WTC11 (cell line): ENCODE measurements at regions not wholly inside any gene's neighbourhood (a gene's known extent, or its start where the extent isn't known, plus 50 kb on each side); places are given as distances from the start of the nearest gene placed in this dataset.

Source experiments
- ATAC-seq: fragments of 200-7000 bp; cut with Tn5 transposase; 2 replicates; pipeline ENCODE4 v1.10.0; 2021; ENCODE audit warnings: mild to moderate bottlenecking, moderate library complexity
- CTCF ChIA-PET: fragments of 300-600 bp; sonication (Branson Sonifier 250); formaldehyde crosslinking; loops from one replicate; lab custom pipeline; 2021; ENCODE audit warnings: antibody characterized with exemption; lab: Charles Lee
- POLR2A ChIA-PET: fragments of 350-600 bp; sonication (Branson Sonifier 250); formaldehyde crosslinking; loops from one replicate; lab custom pipeline; 2021; ENCODE audit warnings: antibody characterized with exemption; lab: Charles Lee
- DNase-seq: peaks from one replicate; pipeline ENCODE4 v3.0.0; 2021; ENCODE audit warnings: low spot score
- H3K27ac Mint-ChIP-seq: 2 replicates; pipeline ENCODE4 v1.8.0; 2021; ENCODE audit warnings: mixed read lengths
- H3K27me3 Mint-ChIP-seq: 2 replicates; pipeline ENCODE4 v1.8.0; 2021; ENCODE audit warnings: low read depth, mild to moderate bottlenecking, moderate library complexity, mixed read lengths
- H3K36me3 Mint-ChIP-seq: 2 replicates; pipeline ENCODE4 v1.8.0; 2021; ENCODE audit warnings: mixed read lengths
- H3K4me1 Mint-ChIP-seq: 2 replicates; pipeline ENCODE4 v1.8.0; 2022; ENCODE audit warnings: mixed read lengths
- H3K4me3 Mint-ChIP-seq: 2 replicates; pipeline ENCODE4 v1.8.0; 2021; ENCODE audit warnings: mild to moderate bottlenecking, moderate library complexity, mixed read lengths
- H3K9me3 Mint-ChIP-seq: 2 replicates; pipeline ENCODE4 v1.8.0; 2021; ENCODE audit warnings: mixed read lengths
- ESRRA ChIP-seq: sonication (generic); formaldehyde crosslinking; IDR thresholded peaks from 2 replicates; pipeline ENCODE4 v1.8.1; 2022; ENCODE audit warnings: mild to moderate bottlenecking, missing genetic modification reagents, borderline replicate concordance
- GRHL2 ChIP-seq: fragments of 250-450 bp; sonication (Bioruptor Pico); IDR thresholded peaks from 2 replicates; pipeline ENCODE4 v1.8.0; 2022; ENCODE audit warnings: mild to moderate bottlenecking, moderate library complexity; ENCODE audit not compliant: insufficient replicate concordance, severe bottlenecking
- NFYB ChIP-seq: sonication (generic); formaldehyde crosslinking; conservative IDR thresholded peaks from 2 replicates; pipeline ENCODE4 v1.8.0; 2022; ENCODE audit warnings: low read depth, missing genetic modification reagents
- NR1H2 ChIP-seq: sonication (generic); formaldehyde crosslinking; IDR thresholded peaks from 2 replicates; pipeline ENCODE4 v1.9.0; 2021; ENCODE audit warnings: mild to moderate bottlenecking, moderate library complexity, missing genetic modification reagents
- NR3C1 ChIP-seq: sonication (generic); formaldehyde crosslinking; conservative IDR thresholded peaks from 2 replicates; pipeline ENCODE4 v1.8.1; 2023; ENCODE audit warnings: low read depth, mild to moderate bottlenecking, missing genetic modification reagents
- RORB ChIP-seq: fragments of 250-450 bp; sonication (Bioruptor Pico); IDR thresholded peaks from 2 replicates; pipeline ENCODE4 v1.9.0; 2021; ENCODE audit warnings: mild to moderate bottlenecking
- SP1 ChIP-seq: sonication (generic); formaldehyde crosslinking; conservative IDR thresholded peaks from 2 replicates; pipeline ENCODE4 v1.8.1; 2022; ENCODE audit warnings: missing genetic modification reagents
- TCF7 ChIP-seq: sonication (generic); formaldehyde crosslinking; IDR thresholded peaks from 2 replicates; pipeline ENCODE4 v1.8.0; 2022; ENCODE audit warnings: mild to moderate bottlenecking, low read depth, missing genetic modification reagents, moderate library complexity
- ZNF317 ChIP-seq: sonication (generic); formaldehyde crosslinking; IDR thresholded peaks from 2 replicates; pipeline ENCODE4 v1.8.1; 2023; ENCODE audit warnings: low read depth, mild to moderate bottlenecking, moderate library complexity, missing genetic modification reagents, borderline replicate concordance
- ZNF423 ChIP-seq: fragments of 250-450 bp; sonication (Bioruptor Pico); IDR thresholded peaks from 2 replicates; pipeline ENCODE4 v2.1.2; 2022; ENCODE audit warnings: mild to moderate bottlenecking, moderate library complexity
- ZNF425 ChIP-seq: fragments of 250-450 bp; sonication (Bioruptor Pico); conservative IDR thresholded peaks from 2 replicates; pipeline ENCODE4 v1.9.0; 2021; ENCODE audit warnings: mild to moderate bottlenecking
- ZNF512 ChIP-seq: sonication (generic); formaldehyde crosslinking; IDR thresholded peaks from 2 replicates; pipeline ENCODE4 v1.8.1; 2022; ENCODE audit warnings: missing genetic modification reagents, borderline replicate concordance
- TF ChIP-seq, protein P1 (sequence below): sonication (generic); formaldehyde crosslinking; IDR thresholded peaks from 2 replicates; pipeline ENCODE4 v1.8.0; 2023; ENCODE audit warnings: missing genetic modification reagents
- TF ChIP-seq, protein P2 (sequence below): sonication (generic); formaldehyde crosslinking; IDR thresholded peaks from 2 replicates; pipeline ENCODE4 v1.8.0; 2022; ENCODE audit warnings: mild to moderate bottlenecking, missing genetic modification reagents
- TF ChIP-seq, protein P3 (sequence below): sonication (generic); formaldehyde crosslinking; IDR thresholded peaks from 2 replicates; pipeline ENCODE4 v1.8.0; 2022; ENCODE audit warnings: mild to moderate bottlenecking, missing genetic modification reagents
- TF ChIP-seq, protein P4 (sequence below): sonication (generic); formaldehyde crosslinking; conservative IDR thresholded peaks from 2 replicates; pipeline ENCODE4 v1.8.1; 2022; ENCODE audit warnings: mild to moderate bottlenecking, missing genetic modification reagents
- TF ChIP-seq, protein P5 (sequence below): sonication (generic); formaldehyde crosslinking; IDR thresholded peaks from 2 replicates; pipeline ENCODE4 v1.8.0; 2023; ENCODE audit warnings: missing genetic modification reagents, mild to moderate bottlenecking, borderline replicate concordance
- TF ChIP-seq, protein P6 (sequence below): fragments of 250-450 bp; sonication (Bioruptor Pico); IDR thresholded peaks from 2 replicates; pipeline ENCODE4 v1.8.0; 2021; ENCODE audit warnings: mild to moderate bottlenecking

DNA sequence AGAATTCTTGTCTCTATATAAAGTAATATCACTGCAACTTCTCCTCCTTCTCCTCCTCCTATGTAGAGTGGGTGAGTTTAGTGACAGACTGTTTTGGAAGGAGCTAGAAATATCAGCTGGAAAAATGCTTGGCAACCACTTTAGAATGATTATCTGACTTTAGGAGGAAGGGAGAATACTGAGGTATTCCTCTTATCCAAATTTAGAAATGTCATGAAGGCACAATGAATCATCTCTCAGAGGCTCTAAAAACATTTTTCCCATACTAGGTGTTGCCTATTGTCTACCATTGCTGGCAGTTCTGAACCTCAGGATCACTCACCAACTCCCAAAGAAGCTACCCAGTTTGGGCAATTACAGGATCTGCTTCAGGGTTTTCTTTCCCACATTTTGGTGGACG, 306.6 kb upstream of the ATP2B1 start:
- no peak for TF ChIP-seq ESRRA (CRISPR knock-in tag)
- no peak for TF ChIP-seq ZNF425 (CRISPR knock-in tag)
- TF ChIP-seq, protein P1, sequence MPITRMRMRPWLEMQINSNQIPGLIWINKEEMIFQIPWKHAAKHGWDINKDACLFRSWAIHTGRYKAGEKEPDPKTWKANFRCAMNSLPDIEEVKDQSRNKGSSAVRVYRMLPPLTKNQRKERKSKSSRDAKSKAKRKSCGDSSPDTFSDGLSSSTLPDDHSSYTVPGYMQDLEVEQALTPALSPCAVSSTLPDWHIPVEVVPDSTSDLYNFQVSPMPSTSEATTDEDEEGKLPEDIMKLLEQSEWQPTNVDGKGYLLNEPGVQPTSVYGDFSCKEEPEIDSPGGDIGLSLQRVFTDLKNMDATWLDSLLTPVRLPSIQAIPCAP (CRISPR knock-in tag), result no peak
- TF ChIP-seq NFYB (CRISPR knock-in tag), result no peak
- TF ChIP-seq ZNF512 (CRISPR knock-in tag), result no peak
- no peak for TF ChIP-seq ZNF423 (CRISPR knock-in tag)
- TF ChIP-seq ZNF317 (CRISPR knock-in tag), result no peak
- no peak for TF ChIP-seq RORB (CRISPR knock-in tag)
- no peak for TF ChIP-seq NR1H2 (CRISPR knock-in tag)
- Mint-ChIP-seq H3K27ac (no peak overlapping the region), H3K27me3 (no peaks in the 10 kb centered on the region), H3K4me3 (no peak overlapping the region), H3K36me3 (no peaks in the 10 kb centered on the region), H3K4me1 (0 out of 2 replicates have a peak, but pooled peaks cover under 1% of the 10 kb centered on the region), H3K9me3 (no peaks in the 10 kb centered on the region)
- CTCF ChIA-PET, result no interaction called here
- POLR2A ChIA-PET, result no interaction called here
- DNase-seq, result no peak
- no peak for ATAC-seq

- DNase-seq, result no peak
- H3K9me3 Mint-ChIP-seq, result no peaks in the 10 kb centered on the region
- H3K4me1 Mint-ChIP-seq, result no peaks in the 10 kb centered on the region
- ChIA-PET CTCF (interaction anchor here (1.0 to 1.4 kb wide), 2 partner anchors 76 to 470 kb away, joined by 3 to 13 read pairs; no protein-coding TSS in a partner anchor), POLR2A (no interaction called here)
- no peaks in the 10 kb centered on the region for H3K27me3 Mint-ChIP-seq
- H3K27ac Mint-ChIP-seq, result no peak overlapping the region
- no peaks in the 10 kb centered on the region for H3K36me3 Mint-ChIP-seq
- TF ChIP-seq, protein P2, sequence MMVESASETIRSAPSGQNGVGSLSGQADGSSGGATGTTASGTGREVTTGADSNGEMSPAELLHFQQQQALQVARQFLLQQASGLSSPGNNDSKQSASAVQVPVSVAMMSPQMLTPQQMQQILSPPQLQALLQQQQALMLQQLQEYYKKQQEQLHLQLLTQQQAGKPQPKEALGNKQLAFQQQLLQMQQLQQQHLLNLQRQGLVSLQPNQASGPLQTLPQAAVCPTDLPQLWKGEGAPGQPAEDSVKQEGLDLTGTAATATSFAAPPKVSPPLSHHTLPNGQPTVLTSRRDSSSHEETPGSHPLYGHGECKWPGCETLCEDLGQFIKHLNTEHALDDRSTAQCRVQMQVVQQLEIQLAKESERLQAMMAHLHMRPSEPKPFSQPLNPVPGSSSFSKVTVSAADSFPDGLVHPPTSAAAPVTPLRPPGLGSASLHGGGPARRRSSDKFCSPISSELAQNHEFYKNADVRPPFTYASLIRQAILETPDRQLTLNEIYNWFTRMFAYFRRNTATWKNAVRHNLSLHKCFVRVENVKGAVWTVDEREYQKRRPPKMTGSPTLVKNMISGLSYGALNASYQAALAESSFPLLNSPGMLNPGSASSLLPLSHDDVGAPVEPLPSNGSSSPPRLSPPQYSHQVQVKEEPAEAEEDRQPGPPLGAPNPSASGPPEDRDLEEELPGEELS, result no peak
- TF ChIP-seq SP1 (CRISPR knock-in tag), result no peak
- TF ChIP-seq, protein P3, sequence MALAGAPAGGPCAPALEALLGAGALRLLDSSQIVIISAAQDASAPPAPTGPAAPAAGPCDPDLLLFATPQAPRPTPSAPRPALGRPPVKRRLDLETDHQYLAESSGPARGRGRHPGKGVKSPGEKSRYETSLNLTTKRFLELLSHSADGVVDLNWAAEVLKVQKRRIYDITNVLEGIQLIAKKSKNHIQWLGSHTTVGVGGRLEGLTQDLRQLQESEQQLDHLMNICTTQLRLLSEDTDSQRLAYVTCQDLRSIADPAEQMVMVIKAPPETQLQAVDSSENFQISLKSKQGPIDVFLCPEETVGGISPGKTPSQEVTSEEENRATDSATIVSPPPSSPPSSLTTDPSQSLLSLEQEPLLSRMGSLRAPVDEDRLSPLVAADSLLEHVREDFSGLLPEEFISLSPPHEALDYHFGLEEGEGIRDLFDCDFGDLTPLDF, result no peak
- peak; percentile 90 for ATAC-seq
- no peak overlapping the region for H3K4me3 Mint-ChIP-seq
These were observed 304.8 kb upstream of the ATP2B1 start for GRCh38 chr12:90013409-90013808.

GRCh38 chr12:90010089-90010488, 301.5 kb upstream of the ATP2B1 start:
- DNase-seq (no peak), ATAC-seq (no peak)
- Mint-ChIP-seq H3K9me3 (no peaks in the 10 kb centered on the region), H3K4me3 (no peak overlapping the region), H3K36me3 (no peaks in the 10 kb centered on the region), H3K27ac (no peak overlapping the region), H3K4me1 (no peaks in the 10 kb centered on the region), H3K27me3 (no peaks in the 10 kb centered on the region)
- POLR2A ChIA-PET, result interaction anchor here (0.7 kb wide), 1 partner anchor 300 kb away, joined by 3 read pairs; no protein-coding TSS in a partner anchor
- TF ChIP-seq, protein P4, sequence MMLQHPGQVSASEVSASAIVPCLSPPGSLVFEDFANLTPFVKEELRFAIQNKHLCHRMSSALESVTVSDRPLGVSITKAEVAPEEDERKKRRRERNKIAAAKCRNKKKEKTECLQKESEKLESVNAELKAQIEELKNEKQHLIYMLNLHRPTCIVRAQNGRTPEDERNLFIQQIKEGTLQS (CRISPR knock-in tag), result no peak
- no peak for TF ChIP-seq TCF7 (CRISPR knock-in tag)
- TF ChIP-seq SP1 (CRISPR knock-in tag), result no peak
- TF ChIP-seq GRHL2, result no peak
- TF ChIP-seq, protein P5, sequence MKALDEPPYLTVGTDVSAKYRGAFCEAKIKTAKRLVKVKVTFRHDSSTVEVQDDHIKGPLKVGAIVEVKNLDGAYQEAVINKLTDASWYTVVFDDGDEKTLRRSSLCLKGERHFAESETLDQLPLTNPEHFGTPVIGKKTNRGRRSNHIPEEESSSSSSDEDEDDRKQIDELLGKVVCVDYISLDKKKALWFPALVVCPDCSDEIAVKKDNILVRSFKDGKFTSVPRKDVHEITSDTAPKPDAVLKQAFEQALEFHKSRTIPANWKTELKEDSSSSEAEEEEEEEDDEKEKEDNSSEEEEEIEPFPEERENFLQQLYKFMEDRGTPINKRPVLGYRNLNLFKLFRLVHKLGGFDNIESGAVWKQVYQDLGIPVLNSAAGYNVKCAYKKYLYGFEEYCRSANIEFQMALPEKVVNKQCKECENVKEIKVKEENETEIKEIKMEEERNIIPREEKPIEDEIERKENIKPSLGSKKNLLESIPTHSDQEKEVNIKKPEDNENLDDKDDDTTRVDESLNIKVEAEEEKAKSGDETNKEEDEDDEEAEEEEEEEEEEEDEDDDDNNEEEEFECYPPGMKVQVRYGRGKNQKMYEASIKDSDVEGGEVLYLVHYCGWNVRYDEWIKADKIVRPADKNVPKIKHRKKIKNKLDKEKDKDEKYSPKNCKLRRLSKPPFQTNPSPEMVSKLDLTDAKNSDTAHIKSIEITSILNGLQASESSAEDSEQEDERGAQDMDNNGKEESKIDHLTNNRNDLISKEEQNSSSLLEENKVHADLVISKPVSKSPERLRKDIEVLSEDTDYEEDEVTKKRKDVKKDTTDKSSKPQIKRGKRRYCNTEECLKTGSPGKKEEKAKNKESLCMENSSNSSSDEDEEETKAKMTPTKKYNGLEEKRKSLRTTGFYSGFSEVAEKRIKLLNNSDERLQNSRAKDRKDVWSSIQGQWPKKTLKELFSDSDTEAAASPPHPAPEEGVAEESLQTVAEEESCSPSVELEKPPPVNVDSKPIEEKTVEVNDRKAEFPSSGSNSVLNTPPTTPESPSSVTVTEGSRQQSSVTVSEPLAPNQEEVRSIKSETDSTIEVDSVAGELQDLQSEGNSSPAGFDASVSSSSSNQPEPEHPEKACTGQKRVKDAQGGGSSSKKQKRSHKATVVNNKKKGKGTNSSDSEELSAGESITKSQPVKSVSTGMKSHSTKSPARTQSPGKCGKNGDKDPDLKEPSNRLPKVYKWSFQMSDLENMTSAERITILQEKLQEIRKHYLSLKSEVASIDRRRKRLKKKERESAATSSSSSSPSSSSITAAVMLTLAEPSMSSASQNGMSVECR (CRISPR knock-in tag), result no peak
- TF ChIP-seq NR3C1, result no peak
- TF ChIP-seq, protein P6, sequence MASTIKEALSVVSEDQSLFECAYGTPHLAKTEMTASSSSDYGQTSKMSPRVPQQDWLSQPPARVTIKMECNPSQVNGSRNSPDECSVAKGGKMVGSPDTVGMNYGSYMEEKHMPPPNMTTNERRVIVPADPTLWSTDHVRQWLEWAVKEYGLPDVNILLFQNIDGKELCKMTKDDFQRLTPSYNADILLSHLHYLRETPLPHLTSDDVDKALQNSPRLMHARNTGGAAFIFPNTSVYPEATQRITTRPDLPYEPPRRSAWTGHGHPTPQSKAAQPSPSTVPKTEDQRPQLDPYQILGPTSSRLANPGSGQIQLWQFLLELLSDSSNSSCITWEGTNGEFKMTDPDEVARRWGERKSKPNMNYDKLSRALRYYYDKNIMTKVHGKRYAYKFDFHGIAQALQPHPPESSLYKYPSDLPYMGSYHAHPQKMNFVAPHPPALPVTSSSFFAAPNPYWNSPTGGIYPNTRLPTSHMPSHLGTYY (CRISPR knock-in tag), result no peak
- CTCF ChIA-PET, result interaction anchor here (0.6 to 1.0 kb wide), 2 partner anchors 66 to 899 kb away, joined by 3 read pairs; no protein-coding TSS in a partner anchor
